ENCODE measurements at regions not wholly inside any gene's neighbourhood (a gene's known extent, or its start where the extent isn't known, plus 50 kb on each side); places are given as distances from the start of the nearest gene placed in this dataset.
A peak's percentile ranks its signal among the peaks of the same experiment; 100 is the strongest.

DNA sequence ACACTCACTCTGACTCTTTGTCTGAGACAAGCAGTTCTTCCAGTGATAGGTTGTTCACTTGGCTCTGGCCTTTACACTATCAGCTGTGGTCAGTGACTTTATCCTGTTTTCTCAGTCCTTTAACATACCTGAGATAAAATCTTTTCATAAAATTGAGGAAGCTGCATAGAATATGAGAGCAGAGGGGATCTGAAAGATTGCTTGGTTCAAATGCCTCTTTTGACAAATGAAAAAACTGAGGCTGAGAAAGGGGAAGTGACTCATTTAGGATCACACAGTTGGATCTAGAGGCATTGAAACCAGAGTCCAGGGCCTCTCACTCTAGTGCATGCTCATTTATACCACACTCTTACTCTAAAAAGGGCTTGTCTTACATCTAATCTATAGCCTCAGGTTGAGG is 277.0 kb upstream of the TBX18 start:
- Histone ChIP-seq H3K4me3 (no peak overlapping the region), H3K27me3 (ENCODE audit: low read depth) (no peaks in the 10 kb centered on the region), H3K9me3 (no peaks in the 10 kb centered on the region), H3K36me3 (replicated peaks) (no peaks in the 10 kb centered on the region), H3K4me1 (no peaks in the 10 kb centered on the region)
- in situ Hi-C loops (cut with MboI; ENCODE audit: low sequenced_read_pairs) = no loop called here
- DNase-seq (ENCODE audit: low spot score in 2 of 2) = no peak

DNA sequence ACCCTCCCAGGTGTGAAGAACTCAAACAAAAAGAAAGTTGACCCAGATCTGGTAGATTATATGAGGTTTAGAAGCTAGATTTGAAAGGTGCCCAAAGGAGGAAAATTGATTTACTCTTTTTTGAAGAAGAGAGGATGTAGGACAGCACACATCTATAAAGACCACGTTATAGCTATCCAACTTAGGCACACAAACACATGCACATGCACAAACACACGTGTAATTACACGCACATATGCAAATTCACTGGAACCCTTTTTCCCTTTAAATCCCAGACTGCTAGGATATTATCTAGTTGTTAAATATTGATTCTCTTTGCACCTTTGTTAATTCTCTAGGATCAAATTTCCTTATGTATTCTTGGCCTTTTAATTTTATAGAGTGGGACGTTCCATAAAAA is 272.8 kb upstream of the TBX18 start:
- H3K9me3 ChIP-seq = no peaks in the 10 kb centered on the region
- no peak for DNase-seq (ENCODE audit: low spot score in 2 of 2)
- H3K27me3 ChIP-seq (ENCODE audit: low read depth) = no peaks in the 10 kb centered on the region
- no peaks in the 10 kb centered on the region for H3K4me1 ChIP-seq
- in situ Hi-C loops (cut with MboI; ENCODE audit: low sequenced_read_pairs) = no loop called here
- no peaks in the 10 kb centered on the region for H3K36me3 ChIP-seq (replicated peaks)
- H3K4me3 ChIP-seq = no peak overlapping the region

DNA sequence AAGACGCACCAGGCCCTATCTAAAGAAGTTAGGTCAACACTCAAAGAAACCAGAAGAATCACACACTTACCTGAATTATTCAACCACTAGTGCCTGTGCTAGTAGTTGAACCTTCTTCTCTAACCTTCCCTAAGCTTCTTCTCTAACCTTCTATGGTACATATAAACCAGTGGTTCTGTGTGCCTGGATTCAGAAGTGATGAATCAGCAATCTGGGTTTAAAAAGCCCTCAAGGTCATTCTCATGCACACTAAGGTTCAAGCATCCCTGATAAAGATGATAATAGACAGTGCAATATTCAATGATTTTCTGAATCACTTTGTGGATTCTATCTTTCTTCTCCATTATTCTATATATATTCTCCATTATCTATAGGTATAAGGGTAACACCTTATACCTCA is 271.4 kb upstream of the TBX18 start:
- in situ Hi-C loops (cut with MboI; ENCODE audit: low sequenced_read_pairs) = no loop called here
- no peaks in the 10 kb centered on the region for H3K36me3 ChIP-seq (replicated peaks)

DNA sequence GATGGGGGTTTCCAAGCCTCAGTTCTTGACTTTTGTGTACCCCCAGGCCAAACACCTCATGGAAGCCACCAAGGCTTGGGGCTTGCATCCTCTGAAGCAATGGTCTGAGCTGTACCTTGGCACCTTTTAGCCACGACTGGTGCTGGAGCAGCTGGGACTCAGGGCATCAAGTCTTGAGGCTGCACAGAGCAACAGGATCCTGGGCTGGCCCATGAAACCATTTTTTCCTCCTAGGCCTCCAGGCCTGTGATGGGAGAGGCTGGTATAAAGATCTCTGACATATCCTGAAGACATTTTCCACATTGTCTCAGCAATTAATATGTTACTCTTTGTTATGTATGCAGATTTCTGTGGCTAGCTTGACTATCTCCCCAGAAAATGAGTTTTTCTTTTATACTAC is 269.1 kb upstream of the TBX18 start:
- H3K4me3 ChIP-seq = no peak overlapping the region
- no peaks in the 10 kb centered on the region for H3K9me3 ChIP-seq
- no peaks in the 10 kb centered on the region for H3K27me3 ChIP-seq (ENCODE audit: low read depth)
- in situ Hi-C loops (cut with MboI; ENCODE audit: low sequenced_read_pairs) = no loop called here
- H3K36me3 ChIP-seq (replicated peaks) = no peaks in the 10 kb centered on the region
- H3K4me1 ChIP-seq = no peaks in the 10 kb centered on the region
- no peak for DNase-seq (ENCODE audit: low spot score in 2 of 2)

More for the DNA sequence above, 271.4 kb upstream of the TBX18 start:
- H3K4me1 ChIP-seq = no peaks in the 10 kb centered on the region
- no peak overlapping the region for H3K4me3 ChIP-seq
- no peaks in the 10 kb centered on the region for H3K27me3 ChIP-seq (ENCODE audit: low read depth)
- no peak for DNase-seq (ENCODE audit: low spot score in 2 of 2)
- H3K9me3 ChIP-seq = no peaks in the 10 kb centered on the region

DNA sequence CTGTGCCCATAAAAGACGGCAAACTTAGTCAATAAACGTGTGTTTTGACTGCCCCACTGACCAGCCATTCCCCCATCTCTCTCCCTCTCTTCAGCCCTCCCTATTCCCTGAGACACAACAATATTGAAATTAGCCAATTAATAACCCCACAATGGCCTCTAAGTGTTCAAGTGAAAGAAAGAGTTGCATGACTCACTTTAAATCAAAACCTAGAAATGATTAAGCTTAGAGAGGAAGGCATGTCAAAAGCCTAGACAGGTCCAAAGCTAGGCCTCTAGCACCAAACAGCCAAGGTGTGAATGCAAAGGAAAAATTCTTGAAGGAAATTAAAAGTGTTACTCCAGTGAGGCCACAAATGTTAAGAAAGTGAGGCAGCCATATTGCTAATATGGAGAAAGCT is 261.6 kb upstream of the TBX18 start:
- in situ Hi-C loops (cut with MboI; ENCODE audit: low sequenced_read_pairs) = no loop called here
- Histone ChIP-seq H3K27me3 (ENCODE audit: low read depth) (no peaks in the 10 kb centered on the region), H3K36me3 (replicated peaks) (no peaks in the 10 kb centered on the region), H3K9me3 (no peaks in the 10 kb centered on the region), H3K4me1 (no peaks in the 10 kb centered on the region), H3K4me3 (no peak overlapping the region)
- no peak for DNase-seq (ENCODE audit: low spot score in 2 of 2)

DNA sequence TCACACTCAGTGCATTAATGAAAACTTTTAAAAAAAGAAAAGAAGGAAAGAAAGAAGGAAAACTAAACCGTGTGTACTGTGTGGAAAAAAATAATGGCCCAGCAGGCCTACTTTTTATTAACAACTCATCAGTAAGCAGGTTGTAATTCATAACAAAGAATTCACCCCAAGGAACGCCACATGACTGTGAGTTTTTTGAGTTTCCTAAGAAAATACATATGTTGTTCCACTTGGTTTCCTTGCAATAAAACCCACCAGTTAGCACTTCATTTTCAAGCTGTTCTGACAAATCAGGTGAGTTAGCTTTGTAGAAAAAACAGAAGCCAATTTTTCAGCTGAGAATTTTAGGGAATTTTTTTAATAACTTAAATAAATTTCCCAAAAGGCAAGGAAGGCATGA is 259.3 kb upstream of the TBX18 start:
- no peaks in the 10 kb centered on the region for H3K9me3 ChIP-seq
- no peak overlapping the region for H3K4me3 ChIP-seq
- in situ Hi-C loops (cut with MboI; ENCODE audit: low sequenced_read_pairs) = no loop called here
- DNase-seq (ENCODE audit: low spot score in 2 of 2) = no peak
- H3K4me1 ChIP-seq = no peaks in the 10 kb centered on the region
- H3K27me3 ChIP-seq (ENCODE audit: low read depth) = no peaks in the 10 kb centered on the region
- H3K36me3 ChIP-seq (replicated peaks) = no peaks in the 10 kb centered on the region

DNA sequence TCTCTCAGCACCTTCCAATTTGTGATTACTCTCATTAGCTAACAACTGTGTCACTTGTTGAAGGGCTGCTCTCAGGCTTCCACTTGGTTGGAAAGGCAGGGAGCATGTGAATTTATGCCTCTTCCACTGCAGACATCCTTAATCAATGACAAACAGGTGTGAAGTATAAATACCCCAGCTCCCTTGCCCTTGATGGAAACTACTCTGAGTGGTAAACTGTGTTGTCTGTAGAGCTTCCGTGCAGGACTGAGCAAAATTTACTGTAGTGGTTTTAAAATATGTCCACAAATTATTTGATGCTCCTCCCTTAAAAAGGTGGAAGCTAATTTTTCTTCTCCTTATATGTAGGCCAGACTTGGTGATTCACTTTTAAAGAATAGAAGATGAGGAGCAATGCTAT is 253.0 kb upstream of the TBX18 start:
- in situ Hi-C loops (cut with MboI; ENCODE audit: low sequenced_read_pairs) = no loop called here
- Histone ChIP-seq H3K9me3 (no peaks in the 10 kb centered on the region), H3K4me3 (no peak overlapping the region), H3K36me3 (replicated peaks) (no peaks in the 10 kb centered on the region), H3K27me3 (ENCODE audit: low read depth) (no peaks in the 10 kb centered on the region), H3K4me1 (no peaks in the 10 kb centered on the region)
- DNase-seq (ENCODE audit: low spot score in 2 of 2) = no peak

DNA sequence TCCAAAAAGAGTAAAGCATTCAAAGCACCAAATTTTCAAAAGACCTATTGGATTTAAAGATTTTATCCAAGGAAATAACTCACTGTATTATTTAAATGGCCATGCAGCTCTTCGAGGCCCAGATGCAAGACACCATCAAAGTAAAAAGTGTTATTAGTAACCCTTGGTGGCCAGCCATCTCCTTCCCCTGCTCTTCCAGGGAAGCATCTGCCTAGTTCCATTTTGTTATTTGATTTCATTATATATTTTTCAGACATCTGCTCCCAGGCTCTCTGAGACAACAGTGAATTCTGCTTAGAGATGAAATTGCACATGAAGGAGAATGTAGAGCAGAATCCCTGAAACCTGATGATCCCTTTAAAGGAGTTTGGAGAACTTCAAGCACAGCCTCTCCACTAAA is 252.3 kb upstream of the TBX18 start:
- H3K9me3 ChIP-seq = no peaks in the 10 kb centered on the region

DNA sequence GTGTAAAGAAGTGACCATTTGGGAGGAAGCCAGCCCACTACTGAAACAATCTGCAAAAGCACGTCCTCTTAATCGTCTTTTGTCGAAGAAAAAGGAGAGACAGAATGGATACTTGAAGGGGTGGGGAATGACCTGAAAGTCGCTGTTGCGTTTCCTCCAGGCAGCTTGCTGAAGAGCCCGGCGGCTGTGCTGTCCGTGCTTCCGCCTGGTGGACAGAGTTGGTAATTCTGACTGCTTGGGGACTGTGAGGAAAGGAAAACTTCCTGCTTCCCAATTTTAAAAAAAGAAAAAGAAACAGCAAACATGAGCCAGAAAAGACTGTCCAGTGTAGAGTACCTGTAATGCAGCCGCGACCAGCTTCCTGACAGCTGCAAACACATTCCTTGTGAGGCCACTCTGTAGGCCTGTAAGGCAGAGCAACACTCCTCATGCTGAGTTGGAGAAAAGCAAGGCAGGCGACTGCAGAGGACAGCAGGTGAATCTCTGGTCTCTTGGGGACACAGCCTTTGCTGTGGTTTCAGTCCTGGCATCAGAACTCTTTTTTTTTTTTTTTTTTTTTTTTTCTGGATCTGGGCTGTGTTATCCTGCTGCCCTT is 251.1 kb upstream of the TBX18 start:
- DNase-seq (ENCODE audit: low spot score in 2 of 2) = peak; percentile 19 to 68
- no peaks in the 10 kb centered on the region for H3K4me1 ChIP-seq
- in situ Hi-C loops (cut with MboI; ENCODE audit: low sequenced_read_pairs) = no loop called here
- H3K27me3 ChIP-seq (ENCODE audit: low read depth) = no peaks in the 10 kb centered on the region
- no peaks in the 10 kb centered on the region for H3K36me3 ChIP-seq (replicated peaks)
- H3K4me3 ChIP-seq = no peak overlapping the region
- no peaks in the 10 kb centered on the region for H3K9me3 ChIP-seq

More for the DNA sequence above, 252.3 kb upstream of the TBX18 start:
- Histone ChIP-seq H3K27me3 (ENCODE audit: low read depth) (no peaks in the 10 kb centered on the region), H3K4me1 (no peaks in the 10 kb centered on the region), H3K36me3 (replicated peaks) (no peaks in the 10 kb centered on the region), H3K4me3 (no peak overlapping the region)
- in situ Hi-C loops (cut with MboI; ENCODE audit: low sequenced_read_pairs) = no loop called here
- DNase-seq (ENCODE audit: low spot score in 2 of 2) = no peak

DNA sequence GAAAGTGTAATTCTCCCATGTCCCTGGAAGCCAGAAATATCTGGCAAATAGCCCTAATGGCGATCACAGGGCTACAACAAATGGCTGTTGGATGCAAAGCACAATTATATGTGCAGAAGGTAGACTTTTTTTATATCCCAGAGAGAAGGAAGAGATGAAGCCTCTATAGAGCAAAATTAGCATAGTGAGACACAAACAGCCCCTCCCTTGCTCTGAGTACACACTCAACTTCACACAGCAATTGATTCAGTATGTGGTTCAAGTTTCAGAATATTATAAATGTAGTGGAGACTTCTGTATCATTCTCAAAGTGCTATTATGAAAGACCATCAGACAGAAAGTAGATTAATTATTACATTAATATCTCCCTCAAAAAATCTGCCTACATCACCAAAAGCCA is 246.5 kb upstream of the TBX18 start:
- H3K27me3 ChIP-seq (ENCODE audit: low read depth) = no peaks in the 10 kb centered on the region
- H3K4me1 ChIP-seq = no peaks in the 10 kb centered on the region
- no peaks in the 10 kb centered on the region for H3K36me3 ChIP-seq (replicated peaks)
- H3K9me3 ChIP-seq = no peaks in the 10 kb centered on the region
- no peak overlapping the region for H3K4me3 ChIP-seq
- in situ Hi-C loops (cut with MboI; ENCODE audit: low sequenced_read_pairs) = no loop called here
- no peak for DNase-seq (ENCODE audit: low spot score in 2 of 2)

DNA sequence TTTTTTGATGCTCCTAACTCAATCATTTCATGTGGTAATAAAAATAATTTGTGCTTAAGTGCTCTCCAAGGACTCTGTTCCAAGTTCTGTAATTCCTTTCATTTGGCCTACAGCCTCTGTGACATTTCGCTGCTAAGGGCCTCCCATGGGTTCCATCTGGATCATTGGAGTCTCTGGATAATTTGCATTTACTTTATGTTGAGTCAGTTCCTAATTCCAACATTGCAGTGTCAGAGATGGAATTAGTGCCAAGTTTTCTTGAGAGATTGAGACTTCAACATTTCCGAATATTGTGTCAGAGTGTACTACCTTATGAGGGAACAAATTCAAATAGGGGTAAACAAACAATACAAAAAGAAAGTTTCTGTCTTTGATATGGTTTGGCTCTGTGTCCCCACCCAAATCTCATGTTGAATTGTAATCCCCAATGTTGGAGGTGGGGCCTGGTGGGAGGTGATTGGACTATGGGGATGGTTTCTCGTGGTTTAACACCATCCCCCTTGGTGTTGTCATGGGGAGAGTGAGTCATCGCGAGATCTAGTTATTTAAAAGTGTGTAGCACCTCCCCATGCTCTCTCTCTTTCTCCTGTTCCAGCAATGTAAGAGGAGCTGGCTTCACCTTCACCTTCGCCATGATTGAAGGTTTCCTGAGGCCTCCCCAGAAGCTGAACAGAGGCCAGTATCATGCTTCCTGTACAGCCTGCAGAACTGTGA is 244.1 kb upstream of the TBX18 start:
- in situ Hi-C loops (cut with MboI; ENCODE audit: low sequenced_read_pairs) = no loop called here
- H3K9me3 ChIP-seq = no peaks in the 10 kb centered on the region
- no peak for DNase-seq (ENCODE audit: low spot score in 2 of 2)

DNA sequence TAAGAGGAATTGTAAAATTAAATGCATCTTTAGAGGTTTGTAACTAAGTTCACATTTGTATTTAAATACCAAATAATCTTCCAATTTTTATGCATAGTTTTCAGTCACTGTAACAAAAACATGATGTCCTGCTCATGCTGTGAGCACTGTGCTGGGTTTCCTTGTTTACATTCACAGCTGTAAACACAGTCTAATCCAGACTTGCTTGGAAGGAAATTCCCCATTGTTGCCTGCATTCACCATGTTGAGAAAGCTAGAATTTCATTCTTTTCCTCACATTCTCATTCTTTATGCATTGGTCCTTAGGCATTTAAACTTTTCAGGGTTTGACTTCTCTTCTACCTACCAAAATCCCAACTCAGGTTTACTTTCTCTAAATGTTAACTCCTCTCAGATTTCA is 242.0 kb upstream of the TBX18 start:
- H3K9me3 ChIP-seq = no peaks in the 10 kb centered on the region
- in situ Hi-C loops (cut with MboI; ENCODE audit: low sequenced_read_pairs) = no loop called here
- H3K4me1 ChIP-seq = no peaks in the 10 kb centered on the region
- no peaks in the 10 kb centered on the region for H3K36me3 ChIP-seq (replicated peaks)
- DNase-seq (ENCODE audit: low spot score in 2 of 2) = no peak
- H3K4me3 ChIP-seq = no peak overlapping the region
- H3K27me3 ChIP-seq (ENCODE audit: low read depth) = no peaks in the 10 kb centered on the region

More for the DNA sequence above, 244.1 kb upstream of the TBX18 start:
- Histone ChIP-seq H3K36me3 (replicated peaks) (no peaks in the 10 kb centered on the region), H3K27me3 (ENCODE audit: low read depth) (no peaks in the 10 kb centered on the region), H3K4me3 (no peak overlapping the region), H3K4me1 (no peaks in the 10 kb centered on the region)

DNA sequence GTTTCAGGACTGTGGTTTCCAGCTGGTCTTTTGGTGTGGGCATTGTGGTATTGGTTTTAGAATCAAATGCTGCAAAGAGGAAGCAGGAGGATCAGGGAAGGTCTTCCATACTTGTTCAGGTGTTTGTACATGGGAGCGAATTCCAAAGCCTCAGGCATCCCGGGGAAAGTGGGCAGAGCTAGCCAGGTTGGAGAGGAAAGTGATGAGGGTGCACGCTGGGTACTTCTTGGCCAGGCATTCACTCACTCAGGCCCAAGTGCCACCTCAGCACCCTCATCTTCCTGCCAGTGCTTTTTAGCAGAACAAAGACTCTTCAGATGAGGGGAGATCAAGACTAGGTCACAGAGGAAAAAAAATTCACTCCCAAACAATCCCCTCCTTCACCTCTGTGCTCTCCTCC is 241.1 kb upstream of the TBX18 start:
- H3K36me3 ChIP-seq (replicated peaks) = no peaks in the 10 kb centered on the region
- DNase-seq (ENCODE audit: low spot score in 2 of 2) = no peak
- H3K4me3 ChIP-seq = no peak overlapping the region
- in situ Hi-C loops (cut with MboI; ENCODE audit: low sequenced_read_pairs) = no loop called here
- no peaks in the 10 kb centered on the region for H3K9me3 ChIP-seq
- H3K4me1 ChIP-seq = no peaks in the 10 kb centered on the region
- no peaks in the 10 kb centered on the region for H3K27me3 ChIP-seq (ENCODE audit: low read depth)

DNA sequence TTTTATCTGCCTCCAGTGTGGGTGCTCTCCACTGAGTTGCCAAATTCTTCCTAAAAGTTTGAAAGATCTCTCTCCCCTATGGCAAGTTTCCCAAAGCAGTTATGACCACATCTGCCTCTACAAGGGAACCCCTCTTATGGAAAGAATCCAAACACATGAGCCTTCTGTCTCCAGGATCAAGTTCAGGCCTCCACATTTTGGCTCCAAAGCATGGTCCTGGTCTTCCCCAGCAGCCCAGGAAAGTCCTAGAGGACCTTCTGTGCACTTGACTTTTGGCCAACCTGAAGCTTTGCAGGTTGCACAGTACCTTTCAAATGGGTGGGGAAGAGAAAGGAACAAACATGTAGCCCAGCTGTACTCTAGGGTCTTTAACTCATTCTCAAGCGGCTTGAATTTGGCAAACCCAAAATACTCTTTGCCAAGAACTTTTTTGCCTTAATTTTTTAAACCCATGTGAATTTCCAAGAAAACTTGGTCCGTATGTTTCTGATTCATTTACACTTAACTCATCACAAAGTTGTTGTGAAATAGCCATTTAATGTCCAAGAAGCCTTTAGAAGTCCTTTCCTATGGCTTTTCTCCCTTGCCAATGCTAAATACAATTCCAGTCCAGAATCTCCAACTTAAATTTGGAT is 240.1 kb upstream of the TBX18 start:
- Histone ChIP-seq H3K9me3 (no peaks in the 10 kb centered on the region), H3K36me3 (replicated peaks) (no peaks in the 10 kb centered on the region), H3K4me3 (no peak overlapping the region), H3K4me1 (no peaks in the 10 kb centered on the region), H3K27me3 (ENCODE audit: low read depth) (no peaks in the 10 kb centered on the region)
- DNase-seq (ENCODE audit: low spot score in 2 of 2) = no peak
- in situ Hi-C loops (cut with MboI; ENCODE audit: low sequenced_read_pairs) = no loop called here
